Progenitor cell of endocrine pancreas (in vitro differentiated cells): ENCODE measurements at regions not wholly inside any gene's neighbourhood (a gene's known extent, or its start where the extent isn't known, plus 50 kb on each side); places are given as distances from the start of the nearest gene placed in this dataset.

Experiments
- DNase-seq: peaks from one replicate; pipeline ENCODE4 v3.0.0; 2021; ENCODE audit warnings: low spot score; ENCODE audit not compliant: unreplicated experiment
- H3K27ac Mint-ChIP-seq: 2 replicates; pipeline ENCODE4 v1.8.0; 2021; ENCODE audit warnings: mild to moderate bottlenecking, moderate library complexity, mixed read lengths
- H3K27me3 Mint-ChIP-seq: 2 replicates; pipeline ENCODE4 v1.8.0; 2021; ENCODE audit warnings: mixed read lengths
- H3K36me3 Mint-ChIP-seq: 2 replicates; pipeline ENCODE4 v1.8.0; 2022; ENCODE audit warnings: mixed read lengths; ENCODE audit not compliant: insufficient read depth
- H3K4me1 Mint-ChIP-seq: 2 replicates; pipeline ENCODE4 v1.8.0; 2021; ENCODE audit warnings: low read depth, mixed read lengths
- H3K4me3 Mint-ChIP-seq: 2 replicates; pipeline ENCODE4 v1.8.0; 2021; ENCODE audit warnings: low read depth, mild to moderate bottlenecking, moderate library complexity, mixed read lengths
- H3K9me3 Mint-ChIP-seq: 2 replicates; pipeline ENCODE4 v1.8.0; 2021; ENCODE audit warnings: low read depth, mixed read lengths
- TF ChIP-seq, protein P1 (sequence below): fragments of 200-600 bp; sonication (generic); IDR thresholded peaks from one replicate; pipeline ENCODE4 v1.5.0; 2021; ENCODE audit warnings: antibody characterized with exemption, mild to moderate bottlenecking; ENCODE audit not compliant: unreplicated experiment

DNA sequence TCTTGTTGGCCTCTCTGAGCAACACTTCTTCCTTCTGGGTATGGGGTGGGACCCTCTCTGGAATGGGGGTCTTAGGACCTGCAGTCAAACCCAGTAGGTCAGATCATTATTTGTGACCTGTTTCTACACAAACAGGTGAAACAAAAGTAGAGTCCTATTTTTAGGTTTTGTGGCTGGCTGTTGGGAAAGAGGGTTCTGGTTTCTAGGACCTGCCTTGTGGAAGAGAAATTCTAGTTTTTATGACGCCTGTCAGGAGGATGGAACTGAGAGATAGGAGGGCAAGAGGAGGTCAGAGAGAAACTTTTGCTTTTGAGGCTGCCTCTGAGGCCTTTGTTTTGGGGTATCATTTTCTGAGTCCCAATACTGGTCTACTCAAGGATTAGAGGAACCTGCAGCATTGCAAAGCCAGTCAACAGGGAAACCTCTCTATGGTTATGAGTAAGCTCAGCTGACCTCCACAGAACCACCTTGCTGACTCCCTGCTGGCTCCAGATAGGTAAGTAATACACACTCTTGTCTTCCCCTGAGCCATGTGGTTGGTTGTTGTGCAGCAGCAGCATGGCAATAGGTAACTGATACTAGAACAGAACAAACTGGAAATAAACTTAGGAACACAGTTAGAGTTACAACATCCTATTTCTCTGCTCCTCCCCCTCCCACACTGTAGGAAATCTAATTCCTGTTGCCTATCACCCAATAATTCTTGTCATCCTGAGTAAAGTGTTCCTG is 114.7 kb upstream of the VCX3B start:
- Mint-ChIP-seq H3K9me3 (no peaks in the 10 kb centered on the region), H3K4me1 (no peaks in the 10 kb centered on the region), H3K27ac (no peak overlapping the region), H3K4me3 (no peak overlapping the region), H3K36me3 (no peaks in the 10 kb centered on the region), H3K27me3 (no peaks in the 10 kb centered on the region)
- TF ChIP-seq, protein P1, sequence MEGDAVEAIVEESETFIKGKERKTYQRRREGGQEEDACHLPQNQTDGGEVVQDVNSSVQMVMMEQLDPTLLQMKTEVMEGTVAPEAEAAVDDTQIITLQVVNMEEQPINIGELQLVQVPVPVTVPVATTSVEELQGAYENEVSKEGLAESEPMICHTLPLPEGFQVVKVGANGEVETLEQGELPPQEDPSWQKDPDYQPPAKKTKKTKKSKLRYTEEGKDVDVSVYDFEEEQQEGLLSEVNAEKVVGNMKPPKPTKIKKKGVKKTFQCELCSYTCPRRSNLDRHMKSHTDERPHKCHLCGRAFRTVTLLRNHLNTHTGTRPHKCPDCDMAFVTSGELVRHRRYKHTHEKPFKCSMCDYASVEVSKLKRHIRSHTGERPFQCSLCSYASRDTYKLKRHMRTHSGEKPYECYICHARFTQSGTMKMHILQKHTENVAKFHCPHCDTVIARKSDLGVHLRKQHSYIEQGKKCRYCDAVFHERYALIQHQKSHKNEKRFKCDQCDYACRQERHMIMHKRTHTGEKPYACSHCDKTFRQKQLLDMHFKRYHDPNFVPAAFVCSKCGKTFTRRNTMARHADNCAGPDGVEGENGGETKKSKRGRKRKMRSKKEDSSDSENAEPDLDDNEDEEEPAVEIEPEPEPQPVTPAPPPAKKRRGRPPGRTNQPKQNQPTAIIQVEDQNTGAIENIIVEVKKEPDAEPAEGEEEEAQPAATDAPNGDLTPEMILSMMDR: no peak
- DNase-seq: no peak

DNA sequence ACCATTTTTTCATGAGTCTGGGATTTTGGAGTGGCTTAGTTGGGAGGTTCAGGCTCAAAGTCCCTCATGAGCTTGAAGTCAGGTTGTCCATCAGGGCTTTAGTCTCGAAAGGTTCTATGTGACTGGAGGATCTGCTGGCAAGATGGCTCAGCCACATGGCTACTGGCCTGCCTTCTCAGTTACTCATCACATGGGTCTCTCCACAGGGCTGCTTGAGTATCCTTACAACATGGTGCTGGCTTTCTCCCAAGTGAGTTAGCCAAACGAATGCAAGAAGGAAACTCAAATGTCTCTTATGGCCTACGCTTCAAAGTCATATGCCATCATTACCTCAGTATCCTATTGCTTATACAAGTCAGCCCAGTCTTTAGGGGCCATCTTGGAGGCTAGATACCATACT is 106.3 kb upstream of the VCX3B start:
- no peak overlapping the region for H3K4me3 Mint-ChIP-seq
- H3K9me3 Mint-ChIP-seq: no peaks in the 10 kb centered on the region
- no peak overlapping the region for H3K27ac Mint-ChIP-seq
- no peak for DNase-seq
- no peaks in the 10 kb centered on the region for H3K36me3 Mint-ChIP-seq
- H3K4me1 Mint-ChIP-seq: no peaks in the 10 kb centered on the region
- TF ChIP-seq, protein P1: no peak
- no peaks in the 10 kb centered on the region for H3K27me3 Mint-ChIP-seq

DNA sequence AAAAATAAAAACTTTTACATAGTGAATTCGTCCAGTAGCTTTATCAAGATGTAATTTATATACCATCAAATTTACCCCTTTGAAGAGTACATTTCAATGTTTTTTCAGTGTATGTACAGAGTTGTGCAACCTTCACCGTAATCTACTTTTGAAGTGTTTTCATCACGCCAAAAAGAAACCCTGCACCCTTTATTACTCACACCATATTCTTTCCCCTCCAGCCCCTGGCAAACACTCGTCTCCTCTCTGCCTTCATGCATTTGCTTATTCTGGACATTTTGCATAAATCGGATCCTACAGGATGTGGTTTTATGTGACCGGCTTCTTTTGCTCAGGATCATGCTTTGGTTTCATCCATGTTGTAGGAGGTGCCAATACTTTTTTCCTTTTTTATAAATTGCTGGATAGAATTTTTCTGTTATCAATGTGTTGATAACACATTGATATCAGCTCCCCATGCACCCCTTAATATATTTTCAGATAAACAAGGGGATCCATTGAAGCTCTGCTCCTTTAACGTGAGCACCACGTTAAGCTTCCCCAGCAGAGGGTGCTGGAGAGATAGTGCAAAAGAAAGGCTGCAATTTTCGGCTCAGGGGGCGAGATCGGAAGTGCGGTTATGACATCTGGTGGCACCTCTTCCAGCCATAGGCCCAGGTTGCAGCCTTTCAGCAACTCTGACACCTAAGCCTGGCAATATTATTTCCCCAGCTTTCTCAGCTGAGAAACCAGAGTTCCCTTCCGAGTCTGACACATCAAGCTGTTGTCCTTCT is 100.1 kb upstream of the VCX3B start:
- H3K27ac Mint-ChIP-seq: no peak overlapping the region
- no peak overlapping the region for H3K4me3 Mint-ChIP-seq
- DNase-seq: no peak
- TF ChIP-seq, protein P1: peak; percentile 65
- no peaks in the 10 kb centered on the region for H3K4me1 Mint-ChIP-seq
- H3K27me3 Mint-ChIP-seq: peaks cover 4% of the 10 kb centered on the region
- H3K36me3 Mint-ChIP-seq: no peaks in the 10 kb centered on the region
- no peaks in the 10 kb centered on the region for H3K9me3 Mint-ChIP-seq

DNA sequence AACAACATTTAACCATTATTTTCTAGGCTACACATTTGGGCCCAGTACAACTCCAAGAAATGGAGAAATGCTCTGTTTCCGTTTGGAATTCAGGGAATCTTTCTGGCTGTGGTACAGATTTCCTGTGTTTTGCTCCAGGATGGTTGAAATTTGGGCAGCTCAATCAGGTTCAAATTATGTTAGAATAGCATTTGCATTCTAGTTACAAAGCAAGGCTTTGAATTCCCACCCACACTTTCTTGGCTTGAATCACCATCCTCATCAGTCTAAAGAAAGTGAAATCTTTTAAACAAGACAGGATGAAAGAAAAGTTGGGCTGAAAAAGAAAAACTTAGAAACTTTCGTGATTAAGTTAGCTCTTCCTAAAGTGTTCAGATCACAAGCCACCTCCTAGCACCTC is 98.1 kb upstream of the VCX3B start:
- TF ChIP-seq, protein P1: no peak
- no peaks in the 10 kb centered on the region for H3K36me3 Mint-ChIP-seq
- DNase-seq: no peak
- H3K4me1 Mint-ChIP-seq: no peaks in the 10 kb centered on the region
- H3K9me3 Mint-ChIP-seq: no peaks in the 10 kb centered on the region
- no peak overlapping the region for H3K27ac Mint-ChIP-seq
- H3K27me3 Mint-ChIP-seq: peaks cover 4% of the 10 kb centered on the region
- H3K4me3 Mint-ChIP-seq: no peak overlapping the region

DNA sequence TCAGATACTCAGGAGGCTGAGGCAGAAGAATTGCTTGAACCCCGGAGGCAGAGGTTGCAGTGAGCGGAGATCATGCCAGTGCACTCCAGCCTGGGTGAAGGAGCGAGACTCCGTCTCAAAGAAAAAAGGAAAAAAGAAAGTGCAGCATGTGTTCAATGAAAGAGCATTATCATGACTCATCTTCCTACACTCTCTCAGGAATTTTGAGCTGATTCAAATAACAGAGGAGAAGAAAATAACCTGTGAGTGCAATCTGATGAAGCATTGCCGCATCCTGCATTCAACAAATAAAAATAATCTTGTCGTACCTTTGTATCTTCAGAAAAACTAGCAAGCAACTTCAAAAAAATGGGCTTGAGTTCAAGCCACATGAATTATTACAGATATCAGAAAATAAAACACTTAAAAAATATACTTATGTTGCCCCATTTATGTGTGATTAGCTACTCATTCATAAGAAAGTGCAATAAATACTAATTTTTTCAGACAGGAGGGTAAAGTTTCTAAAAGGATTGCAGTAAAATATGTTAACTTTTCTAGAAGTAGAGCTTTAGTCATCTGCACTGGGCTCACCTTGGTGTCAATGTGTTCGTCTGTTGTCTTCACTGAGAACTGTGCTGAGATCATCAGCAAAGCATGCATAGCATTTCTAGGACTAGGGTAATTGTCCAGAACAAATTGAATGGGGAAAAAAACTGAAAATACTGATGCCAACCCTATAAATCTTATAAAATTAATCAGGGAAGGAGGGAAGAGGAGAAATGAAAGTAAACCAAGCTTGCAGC is 90.4 kb upstream of the VCX3B start:
- Mint-ChIP-seq H3K4me1 (no peaks in the 10 kb centered on the region), H3K36me3 (peaks cover 1% of the 10 kb centered on the region), H3K27me3 (no peaks in the 10 kb centered on the region), H3K4me3 (no peak overlapping the region), H3K27ac (no peak overlapping the region), H3K9me3 (peaks cover 20% of the 10 kb centered on the region)
- no peak for DNase-seq
- TF ChIP-seq, protein P1: no peak
